H1 (cell line): ENCODE measurements at regions not wholly inside any gene's neighbourhood (a gene's known extent, or its start where the extent isn't known, plus 50 kb on each side); places are given as distances from the start of the nearest gene placed in this dataset.
"Not testable (repeated sequence)": the region's sequence is repeated elsewhere in the genome, so short reads cannot be mapped to it uniquely, and the experiment has no call there.

Source experiments
- CTCF ChIA-PET: fragments of 300-600 bp; sonication (Branson Sonifier 250); formaldehyde crosslinking; loops from one replicate; lab custom pipeline; 2021; ENCODE audit not compliant: partially characterized antibody; lab: Charles Lee
- POLR2A ChIA-PET: fragments of 300-600 bp; sonication (Branson Sonifier 250); formaldehyde crosslinking; loops from one replicate; lab custom pipeline; 2021; ENCODE audit warnings: inconsistent platforms; ENCODE audit not compliant: partially characterized antibody; lab: Charles Lee
- DNase-seq, 2 experiments: peaks; one replicate each; pipeline versions ENCODE4 v3.0.0 to v3.0.0-alpha.2; 2010 to 2022; ENCODE audit warnings: low spot score in 2 of 2, low read depth in 1 of 2, mixed read lengths in 1 of 2
- FAIRE-seq: peaks from 2 replicates; lab custom pipeline; 2011; peaks lifted over from hg19 to GRCh38; lab: Jason Lieb, UNC
- H2AFZ ChIP-seq: 2 replicates; pipeline ENCODE4 v1.8.1; 2012; ENCODE audit warnings: low read length, inconsistent platforms
- H2AK5ac ChIP-seq: 2 replicates; pipeline ENCODE4 v1.6.1; 2013; ENCODE audit warnings: low read depth, low read length
- H2BK120ac ChIP-seq: replicated peaks from 2 replicates; pipeline ENCODE3; 2013; ENCODE audit warnings: low read depth, low read length, inconsistent platforms
- H2BK12ac ChIP-seq: 2 replicates; pipeline ENCODE4 v1.6.1; 2013; ENCODE audit warnings: low read depth, low read length
- H2BK15ac ChIP-seq: 2 replicates; pipeline ENCODE4 v1.6.1; 2013; ENCODE audit warnings: low read length
- H2BK20ac ChIP-seq: 2 replicates; pipeline ENCODE4 v1.6.1; 2013; ENCODE audit warnings: low read length
- H2BK5ac ChIP-seq: 2 replicates; pipeline ENCODE4 v1.6.1; 2013; ENCODE audit warnings: low read depth, low read length
- H3K14ac ChIP-seq: 2 replicates; pipeline ENCODE4 v1.6.1; 2013; ENCODE audit warnings: inconsistent platforms; ENCODE audit not compliant: insufficient read length
- H3K18ac ChIP-seq: 2 replicates; pipeline ENCODE4 v1.6.1; 2013; ENCODE audit warnings: low read length; ENCODE audit errors: extremely low read depth
- H3K23ac ChIP-seq: 2 replicates; pipeline ENCODE4 v1.6.1; 2013; ENCODE audit warnings: inconsistent platforms; ENCODE audit not compliant: insufficient read length
- H3K23me2 ChIP-seq: 2 replicates; pipeline ENCODE4 v1.6.1; 2013; ENCODE audit warnings: low read depth, low read length
- H3K27ac ChIP-seq: 2 replicates; pipeline ENCODE4 v1.6.1; 2011; ENCODE audit warnings: low read depth, low read length, inconsistent platforms
- H3K27me3 ChIP-seq, 4 experiments: replicated peaks in 1 of 4; 1 replicate in 1 of 4; 2 replicates in 3 of 4; pipeline versions ENCODE4 v1.6.1 to v1.8.1; 2011 to 2013; ENCODE audit warnings: low read length in 3 of 4, mild to moderate bottlenecking in 3 of 4, inconsistent platforms in 2 of 4, mixed read lengths in 2 of 4, moderate library complexity in 1 of 4; ENCODE audit not compliant: control insufficient read depth in 3 of 4, insufficient read depth in 3 of 4; ENCODE audit errors: extremely low read depth in 1 of 4
- H3K36me3 ChIP-seq, 4 experiments: 2 replicates each; pipeline versions ENCODE4 v1.6.1 to v1.8.1; 2011 to 2013; ENCODE audit warnings: mild to moderate bottlenecking in 4 of 4, low read length in 3 of 4, moderate library complexity in 2 of 4, control low read depth in 1 of 4, inconsistent platforms in 1 of 4; ENCODE audit not compliant: insufficient read depth in 4 of 4, control insufficient read depth in 2 of 4
- H3K4ac ChIP-seq: replicated peaks from 2 replicates; pipeline ENCODE3; 2013; ENCODE audit warnings: low read length, low read depth, mixed read lengths, inconsistent platforms; ENCODE audit not compliant: insufficient read length
- H3K4me1 ChIP-seq, 4 experiments: replicated peaks in 1 of 4; 1 replicate in 1 of 4; 2 replicates in 3 of 4; pipeline versions ENCODE4 v1.6.1 to v1.8.1; 2011 to 2013; ENCODE audit warnings: low read length in 3 of 4, inconsistent platforms in 2 of 4, mixed read lengths in 1 of 4; ENCODE audit not compliant: insufficient read depth in 4 of 4, control insufficient read depth in 3 of 4
- H3K4me2 ChIP-seq, 2 experiments: 2 replicates each; pipeline versions ENCODE4 v1.6.1 to v1.8.1; 2011 to 2013; ENCODE audit warnings: low read depth in 2 of 2, low read length in 2 of 2, control low read depth in 1 of 2, inconsistent platforms in 1 of 2, mild to moderate bottlenecking in 1 of 2; ENCODE audit not compliant: insufficient read depth in 1 of 2
- H3K4me3 ChIP-seq, 4 experiments: fragments of 200-600, 300-600 bp in 1 of 4; sonication (generic), shearing (Covaris generic), sonication (Bioruptor Twin) in 1 of 4; 2 replicates each; pipeline versions ENCODE4 v1.5.1 to v1.8.1; 2011 to 2016; ENCODE audit warnings: low read length in 4 of 4, low read depth in 3 of 4, control low read depth in 2 of 4, inconsistent platforms in 2 of 4, mild to moderate bottlenecking in 2 of 4, mixed read lengths in 1 of 4, moderate library complexity in 1 of 4; ENCODE audit not compliant: insufficient read depth in 2 of 4; ENCODE audit errors: extremely low read depth in 1 of 4
- H3K56ac ChIP-seq: replicated peaks from 2 replicates; pipeline ENCODE3; 2013; ENCODE audit warnings: low read depth, mild to moderate bottlenecking, mixed read lengths, low read length, inconsistent platforms; ENCODE audit not compliant: insufficient read length
- H3K79me1 ChIP-seq: 2 replicates; pipeline ENCODE4 v1.6.1; 2013; ENCODE audit warnings: low read depth, low read length, control low read depth
- H3K79me2 ChIP-seq, 2 experiments: 2 replicates each; pipeline versions ENCODE4 v1.6.1 to v1.8.1; 2012 to 2013; ENCODE audit warnings: low read length in 2 of 2, mild to moderate bottlenecking in 2 of 2, inconsistent platforms in 1 of 2; ENCODE audit not compliant: insufficient read depth in 2 of 2, control insufficient read depth in 1 of 2
- H3K9ac ChIP-seq, 4 experiments: replicated peaks in 1 of 4; 1 replicate in 1 of 4; 2 replicates in 3 of 4; pipeline versions ENCODE4 v1.6.1 to v1.8.1; 2011 to 2013; ENCODE audit warnings: low read depth in 3 of 4, low read length in 3 of 4, control low read depth in 2 of 4, mild to moderate bottlenecking in 2 of 4, moderate library complexity in 2 of 4, inconsistent platforms in 1 of 4; ENCODE audit errors: extremely low read depth in 1 of 4
- H3K9me3 ChIP-seq, 2 experiments: 2 replicates each; pipeline versions ENCODE4 v1.6.1 to v1.8.1; 2012 to 2013; ENCODE audit warnings: mild to moderate bottlenecking in 2 of 2, moderate library complexity in 2 of 2, control low read depth in 1 of 2, inconsistent platforms in 1 of 2, low read depth in 1 of 2, low read length in 1 of 2, mixed read lengths in 1 of 2; ENCODE audit not compliant: insufficient read depth in 2 of 2
- H4K20me1 ChIP-seq, 2 experiments: replicated peaks in 1 of 2; 2 replicates each; pipeline versions ENCODE3 to v1.8.1; 2011 to 2013; ENCODE audit warnings: inconsistent platforms in 2 of 2, low read length in 2 of 2, mild to moderate bottlenecking in 1 of 2; ENCODE audit not compliant: insufficient read depth in 2 of 2, control insufficient read depth in 1 of 2
- H4K5ac ChIP-seq: 2 replicates; pipeline ENCODE4 v1.6.1; 2013; ENCODE audit warnings: low read length, low read depth, mixed read lengths, inconsistent platforms; ENCODE audit not compliant: insufficient read length
- H4K8ac ChIP-seq: 2 replicates; pipeline ENCODE4 v1.8.0; 2013; ENCODE audit warnings: mild to moderate bottlenecking, moderate library complexity, low read length, inconsistent platforms; ENCODE audit not compliant: insufficient read depth; ENCODE audit errors: extremely low read depth
- H4K91ac ChIP-seq: replicated peaks from 2 replicates; pipeline ENCODE3; 2013; ENCODE audit warnings: low read length, mixed read lengths, inconsistent platforms; ENCODE audit not compliant: insufficient read length
- ATF2 ChIP-seq: IDR thresholded peaks from 2 replicates; pipeline ENCODE4 v1.6.1; 2012; ENCODE audit warnings: low read length, inconsistent platforms
- BCL11A ChIP-seq, 2 experiments: IDR thresholded peaks; one replicate each; pipeline ENCODE4 v1.6.1; 2011; ENCODE audit warnings: low read depth in 2 of 2, low read length in 2 of 2, mild to moderate bottlenecking in 2 of 2
- HDAC2 ChIP-seq, 2 experiments: fragments of 300-600 bp in 1 of 2; sonication (generic) in 1 of 2; IDR thresholded peaks; 2 replicates each; pipeline ENCODE4 v1.6.1; 2011 to 2012; ENCODE audit warnings: low read depth in 2 of 2, low read length in 2 of 2, mild to moderate bottlenecking in 2 of 2, moderate library complexity in 2 of 2, borderline replicate concordance in 1 of 2, inconsistent platforms in 1 of 2
- SIRT6 ChIP-seq: IDR thresholded peaks from one replicate; pipeline ENCODE4 v1.7.1; 2012; ENCODE audit warnings: low read length, inconsistent platforms
- WGBS, 2 experiments: shearing (Covaris generic) in 1 of 2; methylation state at CpG; one replicate each; pipeline versions ENCODE4 v1.1.6 to v1.1.7; 2013 to 2015; ENCODE audit warnings: low lambda C conversion rate in 2 of 2, mixed read lengths in 2 of 2, inconsistent platforms in 1 of 2, low coverage in 1 of 2, missing lambda C conversion rate in 1 of 2; ENCODE audit not compliant: insufficient replicate concordance in 2 of 2, insufficient coverage in 1 of 2, insufficient read length in 1 of 2; ENCODE audit errors: extremely low coverage in 1 of 2, missing lambda C conversion rate in 1 of 2; 5-methylcytosine and 5-hydroxymethylcytosine counted together
- TF ChIP-seq, protein P1 (sequence below): IDR thresholded peaks from 2 replicates; pipeline ENCODE4 v1.6.1; 2012; ENCODE audit warnings: inconsistent platforms

DNA sequence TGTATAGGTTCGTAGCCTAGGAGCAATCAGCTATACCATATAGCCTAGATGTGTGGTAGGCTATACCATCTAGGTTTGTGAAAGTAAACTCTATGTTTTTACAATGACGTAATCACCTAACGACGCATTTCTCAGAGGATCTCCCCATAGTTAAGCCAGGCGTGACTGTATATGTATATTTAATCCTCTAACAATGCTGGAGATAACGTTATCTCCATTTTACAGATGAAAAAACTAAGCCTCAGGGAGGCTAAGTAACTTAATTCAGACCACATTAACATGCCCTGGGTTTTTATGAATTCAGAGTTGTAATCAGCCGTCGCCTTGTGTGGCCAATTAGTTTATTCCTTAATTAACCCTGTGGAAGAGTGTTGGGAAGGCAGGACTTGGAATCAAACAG, 107.7 kb upstream of the PLXNA2 start (continued):
- TF ChIP-seq SIRT6 (no peak), HDAC2 (IDR thresholded peaks at IDR 0.05; ENCODE audit: borderline replicate concordance in 1 of 2, low read depth in 2 of 2, low read length in 2 of 2) (no peak), BCL11A (IDR thresholded peaks at IDR 0.05; ENCODE audit: low read depth in 2 of 2, low read length in 2 of 2) (no peak), ATF2 (no peak)
- TF ChIP-seq, protein P1, sequence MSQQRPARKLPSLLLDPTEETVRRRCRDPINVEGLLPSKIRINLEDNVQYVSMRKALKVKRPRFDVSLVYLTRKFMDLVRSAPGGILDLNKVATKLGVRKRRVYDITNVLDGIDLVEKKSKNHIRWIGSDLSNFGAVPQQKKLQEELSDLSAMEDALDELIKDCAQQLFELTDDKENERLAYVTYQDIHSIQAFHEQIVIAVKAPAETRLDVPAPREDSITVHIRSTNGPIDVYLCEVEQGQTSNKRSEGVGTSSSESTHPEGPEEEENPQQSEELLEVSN = no peak

GRCh38 chr1:208353797-208354196, 109.6 kb upstream of the PLXNA2 start:
- H3K56ac ChIP-seq = not testable (repeated sequence)

More at GRCh38 chr1:208353797-208354196, 109.6 kb upstream of the PLXNA2 start:
- H4K5ac ChIP-seq, H3K4me3 ChIP-seq, H3K9me3 ChIP-seq, H3K23me2 ChIP-seq, H3K14ac ChIP-seq, H2BK20ac ChIP-seq, H3K9ac ChIP-seq, H2BK120ac ChIP-seq, H2BK12ac ChIP-seq, H3K4me1 ChIP-seq, H3K27ac ChIP-seq, H4K8ac ChIP-seq, H3K4ac ChIP-seq, H2AFZ ChIP-seq, H3K79me2 ChIP-seq, H3K79me1 ChIP-seq, H4K91ac ChIP-seq, H2BK5ac ChIP-seq, FAIRE-seq, POLR2A ChIA-PET, H2AK5ac ChIP-seq, H3K23ac ChIP-seq, DNase-seq, H3K36me3 ChIP-seq, H3K27me3 ChIP-seq, H3K4me2 ChIP-seq, H4K20me1 ChIP-seq, H2BK15ac ChIP-seq, H3K18ac ChIP-seq: not testable (repeated sequence)
- CTCF ChIA-PET = interaction anchor here (0.7 kb wide), 1 partner anchor 478 kb away, joined by 7 read pairs; no protein-coding TSS in a partner anchor
- 90% methylated on average over 5 of the region's 5 CpGs; no CpG with 5 or more reads in 1 of the 2 experiments for WGBS, 2 experiments
